ENCODE measurements at regions not wholly inside any gene's neighbourhood (a gene's known extent, or its start where the extent isn't known, plus 50 kb on each side); places are given as distances from the start of the nearest gene placed in this dataset.

DNA sequence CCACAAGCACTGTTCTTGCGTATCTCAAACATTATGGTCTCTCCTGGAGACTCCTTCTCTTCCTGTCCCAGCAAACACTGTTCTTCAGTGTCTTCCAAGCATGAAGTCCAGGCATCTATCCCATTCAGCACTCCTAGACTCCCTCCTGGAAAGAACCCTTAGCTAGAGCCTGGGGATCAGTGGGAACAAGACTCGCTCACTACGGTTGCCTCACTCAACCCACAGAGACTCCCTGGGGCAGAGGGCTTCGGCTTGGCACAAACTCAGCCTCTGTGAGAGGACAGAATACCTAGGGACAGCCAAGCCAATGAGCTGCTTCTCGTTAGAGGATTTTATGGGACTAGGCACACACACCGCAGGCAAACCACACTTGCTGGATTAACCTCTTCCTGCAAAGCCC, 86.5 kb upstream of the IPO9 start:
- H3K4me3 ChIP-seq (replicated peaks; ENCODE audit: low read depth, low read length) = no peak overlapping the region
- no peaks in the 10 kb centered on the region for H3K36me3 ChIP-seq (ENCODE audit: control insufficient read depth, insufficient read depth, low read length)
- TF ChIP-seq, protein P1, sequence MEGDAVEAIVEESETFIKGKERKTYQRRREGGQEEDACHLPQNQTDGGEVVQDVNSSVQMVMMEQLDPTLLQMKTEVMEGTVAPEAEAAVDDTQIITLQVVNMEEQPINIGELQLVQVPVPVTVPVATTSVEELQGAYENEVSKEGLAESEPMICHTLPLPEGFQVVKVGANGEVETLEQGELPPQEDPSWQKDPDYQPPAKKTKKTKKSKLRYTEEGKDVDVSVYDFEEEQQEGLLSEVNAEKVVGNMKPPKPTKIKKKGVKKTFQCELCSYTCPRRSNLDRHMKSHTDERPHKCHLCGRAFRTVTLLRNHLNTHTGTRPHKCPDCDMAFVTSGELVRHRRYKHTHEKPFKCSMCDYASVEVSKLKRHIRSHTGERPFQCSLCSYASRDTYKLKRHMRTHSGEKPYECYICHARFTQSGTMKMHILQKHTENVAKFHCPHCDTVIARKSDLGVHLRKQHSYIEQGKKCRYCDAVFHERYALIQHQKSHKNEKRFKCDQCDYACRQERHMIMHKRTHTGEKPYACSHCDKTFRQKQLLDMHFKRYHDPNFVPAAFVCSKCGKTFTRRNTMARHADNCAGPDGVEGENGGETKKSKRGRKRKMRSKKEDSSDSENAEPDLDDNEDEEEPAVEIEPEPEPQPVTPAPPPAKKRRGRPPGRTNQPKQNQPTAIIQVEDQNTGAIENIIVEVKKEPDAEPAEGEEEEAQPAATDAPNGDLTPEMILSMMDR (IDR thresholded peaks at IDR 0.05; ENCODE audit: insufficient read depth, low read length, poor library complexity, severe bottlenecking) = no peak
- H3K27me3 ChIP-seq (replicated peaks; ENCODE audit: control insufficient read depth, insufficient read depth, low read length) = no peaks in the 10 kb centered on the region; the same call in 1 of the 2 replicates
- DNase-seq (ENCODE audit: extremely low read depth, insufficient read length) = no peak

DNA sequence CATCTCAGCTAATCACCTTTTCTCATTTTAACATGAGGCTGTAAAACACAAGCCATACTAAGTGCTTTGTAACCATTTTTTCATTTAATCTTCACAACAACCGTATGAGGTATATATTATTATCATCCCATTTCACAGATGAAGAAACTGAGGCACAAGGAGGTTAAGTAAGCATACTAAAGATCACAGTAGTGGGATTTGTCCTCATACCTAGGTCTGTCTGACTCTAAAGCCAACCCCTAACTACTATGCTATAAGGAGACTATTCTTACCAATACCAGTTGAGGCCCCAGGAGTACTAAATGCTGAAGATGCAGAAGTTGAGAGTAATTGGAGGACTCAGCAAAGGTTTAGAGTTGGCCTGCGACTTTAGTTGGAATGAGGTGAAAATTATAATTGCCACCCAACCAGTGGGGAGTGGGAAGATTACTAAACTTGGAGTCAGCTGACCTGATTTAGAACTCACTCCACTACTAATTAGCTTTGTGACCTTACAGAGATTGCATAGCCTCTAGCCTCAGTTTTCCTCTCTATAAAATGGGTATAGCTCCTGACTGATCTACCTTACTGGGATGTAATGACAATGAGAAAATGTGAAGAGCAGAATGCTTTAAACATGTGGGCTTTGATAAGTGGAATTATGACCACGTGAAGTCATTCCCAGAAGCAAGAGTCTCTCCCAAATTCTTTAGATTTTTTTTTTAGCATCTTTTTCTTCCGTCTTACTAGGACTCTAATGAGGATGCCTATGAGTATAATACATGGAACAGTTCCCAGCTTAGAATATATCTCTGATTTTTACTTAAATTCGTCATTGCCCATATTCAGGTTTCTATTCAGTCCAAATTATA, 85.8 kb upstream of the IPO9 start:
- no peaks in the 10 kb centered on the region; the same call in 1 of the 2 replicates for H3K27me3 ChIP-seq (replicated peaks; ENCODE audit: control insufficient read depth, insufficient read depth, low read length)
- no peaks in the 10 kb centered on the region for H3K36me3 ChIP-seq (ENCODE audit: control insufficient read depth, insufficient read depth, low read length)
- H3K4me3 ChIP-seq (replicated peaks; ENCODE audit: low read depth, low read length) = no peak overlapping the region
- no peak for DNase-seq (ENCODE audit: extremely low read depth, insufficient read length)
- TF ChIP-seq, protein P1 (IDR thresholded peaks at IDR 0.05; ENCODE audit: insufficient read depth, low read length, poor library complexity, severe bottlenecking) = no peak

DNA sequence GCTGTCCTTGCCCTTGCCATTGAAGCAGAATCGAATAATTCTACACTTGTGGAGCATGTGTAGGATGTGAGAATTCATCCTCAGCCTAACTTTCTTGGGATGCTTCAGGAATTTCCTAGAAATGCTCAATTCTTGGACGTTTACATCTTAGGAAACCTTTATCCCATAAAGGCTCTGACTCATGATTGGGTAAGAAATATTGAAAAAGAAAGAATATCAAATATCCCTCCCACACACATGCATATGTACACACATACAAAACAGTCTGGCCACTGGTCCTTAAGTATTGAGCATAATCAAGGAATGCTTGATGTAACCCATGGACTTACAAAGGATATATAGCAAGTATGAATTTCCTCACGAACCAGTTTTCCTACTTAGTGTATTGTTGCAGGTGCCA, 83.9 kb upstream of the IPO9 start:
- Histone ChIP-seq H3K4me3 (replicated peaks; ENCODE audit: low read depth, low read length) (no peak overlapping the region), H3K36me3 (ENCODE audit: control insufficient read depth, insufficient read depth, low read length) (no peaks in the 10 kb centered on the region), H3K27me3 (replicated peaks; ENCODE audit: control insufficient read depth, insufficient read depth, low read length) (no peaks in the 10 kb centered on the region; the same call in 1 of the 2 replicates)
- no peak for DNase-seq (ENCODE audit: extremely low read depth, insufficient read length)
- TF ChIP-seq, protein P1 (IDR thresholded peaks at IDR 0.05; ENCODE audit: insufficient read depth, low read length, poor library complexity, severe bottlenecking) = no peak

DNA sequence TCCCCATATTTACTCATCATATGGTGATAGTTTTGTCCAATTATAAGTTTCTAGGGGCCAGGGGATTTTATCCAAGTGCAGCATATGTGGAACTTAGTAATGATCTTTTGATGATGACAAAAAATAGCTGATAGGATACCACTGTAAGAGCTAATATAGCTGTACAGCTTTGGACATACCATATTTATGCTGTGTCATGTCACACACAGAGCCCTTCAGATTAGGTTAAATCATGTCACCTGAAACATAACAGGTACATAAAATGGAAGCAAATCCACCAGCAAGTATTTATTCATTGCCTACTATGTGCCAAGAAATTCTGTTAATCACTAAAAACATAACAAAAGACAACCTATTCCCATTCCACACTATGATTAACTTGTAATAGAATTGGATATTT, 82.8 kb upstream of the IPO9 start:
- DNase-seq (ENCODE audit: extremely low read depth, insufficient read length) = no peak
- Histone ChIP-seq H3K27me3 (replicated peaks; ENCODE audit: control insufficient read depth, insufficient read depth, low read length) (no peaks in the 10 kb centered on the region; the same call in 1 of the 2 replicates), H3K36me3 (ENCODE audit: control insufficient read depth, insufficient read depth, low read length) (no peaks in the 10 kb centered on the region), H3K4me3 (replicated peaks; ENCODE audit: low read depth, low read length) (no peak overlapping the region)
- TF ChIP-seq, protein P1 (IDR thresholded peaks at IDR 0.05; ENCODE audit: insufficient read depth, low read length, poor library complexity, severe bottlenecking) = no peak

DNA sequence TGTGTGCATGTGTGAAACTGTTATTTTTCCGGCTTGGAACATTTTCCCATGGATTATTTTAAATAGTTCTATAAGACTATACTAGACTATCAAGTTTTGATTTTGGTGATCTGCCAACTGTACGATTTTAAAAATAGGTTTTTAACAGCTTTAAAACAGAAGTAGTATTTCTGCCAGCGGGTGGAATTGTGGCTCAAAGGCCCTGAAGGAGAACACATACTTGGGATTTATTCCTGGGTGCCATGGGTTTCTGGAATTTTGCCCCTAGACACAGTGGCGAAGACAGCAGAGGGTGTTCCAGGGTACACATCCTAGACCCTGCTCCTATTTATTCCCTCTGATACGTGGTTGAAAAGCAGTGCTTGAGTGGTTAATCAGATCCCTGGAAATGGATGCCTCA, 81.7 kb upstream of the IPO9 start:
- Histone ChIP-seq H3K36me3 (ENCODE audit: control insufficient read depth, insufficient read depth, low read length) (no peaks in the 10 kb centered on the region), H3K27me3 (replicated peaks; ENCODE audit: control insufficient read depth, insufficient read depth, low read length) (no peaks in the 10 kb centered on the region; the same call in 1 of the 2 replicates), H3K4me3 (replicated peaks; ENCODE audit: low read depth, low read length) (no peak overlapping the region)
- TF ChIP-seq, protein P1 (IDR thresholded peaks at IDR 0.05; ENCODE audit: insufficient read depth, low read length, poor library complexity, severe bottlenecking) = no peak
- DNase-seq (ENCODE audit: extremely low read depth, insufficient read length) = no peak

Measured in GM06990 (cell line).